ENCODE measurements at regions not wholly inside any gene's neighbourhood (a gene's known extent, or its start where the extent isn't known, plus 50 kb on each side); places are given as distances from the start of the nearest gene placed in this dataset.

GRCh38 chr2:42856891-42857632 is 64.7 kb upstream of the HAAO start:
- TF ChIP-seq CTCF (IDR thresholded peaks at IDR 0.05; ENCODE audit: poor library complexity) (no peak), EZH2 (IDR thresholded peaks at IDR 0.05; ENCODE audit: borderline replicate concordance) (no peak)
